Lung (tissue), 11 donors: ENCODE measurements at regions not wholly inside any gene's neighbourhood (a gene's known extent, or its start where the extent isn't known, plus 50 kb on each side); places are given as distances from the start of the nearest gene placed in this dataset.

Experiments
- ATAC-seq: fragments of 200-7000 bp; cut with Tn5 transposase; one replicate; pipeline ENCODE4 v1.9.1; 2020; ENCODE audit warnings: moderate number of reproducible peaks; ENCODE audit not compliant: insufficient read depth, low FRiP score
- DNase-seq, 3 donors: peaks; one replicate each; pipeline ENCODE4 v3.0.0-alpha.2; 2013 to 2017
- H3K27ac ChIP-seq, 2 donors: one replicate each; pipeline ENCODE4 v1.5.1; 2013; ENCODE audit warnings: mild to moderate bottlenecking in 2 of 2, moderate library complexity in 2 of 2, control low read depth in 1 of 2, inconsistent platforms in 1 of 2, low read depth in 1 of 2, low read length in 1 of 2
- H3K27me3 ChIP-seq, 3 donors: one replicate each; pipeline ENCODE4 v1.5.1; 2013; ENCODE audit warnings: low read length in 2 of 3; ENCODE audit not compliant: control insufficient read depth in 3 of 3, insufficient read depth in 3 of 3
- H3K36me3 ChIP-seq, 4 donors: one replicate each; pipeline ENCODE4 v1.5.1; 2013; ENCODE audit warnings: low read length in 4 of 4, mild to moderate bottlenecking in 1 of 4, moderate library complexity in 1 of 4; ENCODE audit not compliant: control insufficient read depth in 4 of 4, insufficient read depth in 4 of 4
- H3K4me1 ChIP-seq, 5 donors: one replicate each; pipeline ENCODE4 v1.5.1; 2013; ENCODE audit warnings: low read length in 5 of 5, mild to moderate bottlenecking in 2 of 5, moderate library complexity in 1 of 5; ENCODE audit not compliant: control insufficient read depth in 5 of 5, insufficient read depth in 5 of 5
- H3K4me3 ChIP-seq: one replicate; pipeline ENCODE4 v1.5.1; 2013; ENCODE audit warnings: mild to moderate bottlenecking, control low read depth, moderate library complexity
- H3K9ac ChIP-seq, 2 donors: one replicate each; pipeline ENCODE4 v1.5.1; 2013; ENCODE audit warnings: low read length in 2 of 2, control low read depth in 1 of 2; ENCODE audit not compliant: insufficient read depth in 1 of 2
- H3K9me3 ChIP-seq, 4 donors: one replicate each; pipeline ENCODE4 v1.5.1; 2013; ENCODE audit warnings: low read length in 3 of 4, mild to moderate bottlenecking in 1 of 4, moderate library complexity in 1 of 4; ENCODE audit not compliant: control insufficient read depth in 4 of 4, insufficient read depth in 3 of 4
- CTCF ChIP-seq: IDR thresholded peaks from 2 replicates; pipeline ENCODE4 v1.5.1; 2012; ENCODE audit warnings: mild to moderate bottlenecking; ENCODE audit errors: control extremely low read depth, extremely low read depth
- WGBS, 2 donors: extraction: QIAGEN DNeasy Blood & Tissue Kit; methylation state at CpG; one replicate each; pipeline ENCODE4 v1.1.7; 2013; 5-methylcytosine and 5-hydroxymethylcytosine counted together
- donor health status: control.
- donor health status: control.
- donor health status: Bipolar disorder and iron deficiency.
- donor health status: healthy.
- donor health status: DM: yes; HTN: yes; CAD: no.

GRCh38 chr17:36818134-36818825 is 119.0 kb upstream of the LHX1 start:
- peaks cover 0 to 2% (median 0%) of the 10 kb centered on the region in 4 donors for H3K9me3 ChIP-seq
- H3K27me3 ChIP-seq, result peaks cover 0 to 39% (median 12%) of the 10 kb centered on the region in 3 donors
- H3K4me3 ChIP-seq, result no peak overlapping the region
- no peaks in the 10 kb centered on the region for H3K36me3 ChIP-seq
- no peak overlapping the region for H3K27ac ChIP-seq
- DNase-seq (no peak), ATAC-seq (no peak)
- no peak for TF ChIP-seq CTCF
- 60 to 83% methylated on average over 9 of the region's 9 CpGs for WGBS, 2 donors
- H3K4me1 ChIP-seq, result no peaks in the 10 kb centered on the region
- H3K9ac ChIP-seq, result no peak overlapping the region

GRCh38 chr17:36823850-36824677 is 113.2 kb upstream of the LHX1 start:
- Histone ChIP-seq H3K36me3 (no peaks in the 10 kb centered on the region), H3K27ac (no peak overlapping the region)
- no peak for TF ChIP-seq CTCF

GRCh38 chr17:36824678-36825101 is 112.6 kb upstream of the LHX1 start:
- ATAC-seq (no peak), DNase-seq (no peak)
- H3K27me3 ChIP-seq, result peaks cover 10 to 14% (median 12%) of the 10 kb centered on the region in 3 donors
- H3K9me3 ChIP-seq, result peaks cover 0 to 8% (median 0%) of the 10 kb centered on the region in 4 donors
- H3K9ac ChIP-seq, result no peak overlapping the region
- no peak overlapping the region for H3K27ac ChIP-seq
- WGBS, 2 donors, result 69 to 85% methylated on average over 5 of the region's 5 CpGs
- TF ChIP-seq CTCF, result no peak
- H3K4me1 ChIP-seq, result peaks cover 0 to 1% (median 0%) of the 10 kb centered on the region in 5 donors
- H3K36me3 ChIP-seq, result no peaks in the 10 kb centered on the region
- H3K4me3 ChIP-seq, result no peak overlapping the region

More at GRCh38 chr17:36823850-36824677, 113.2 kb upstream of the LHX1 start:
- Histone ChIP-seq H3K9ac (no peak overlapping the region), H3K4me1 (peaks cover 0 to 1% (median 0%) of the 10 kb centered on the region in 5 donors), H3K27me3 (peaks cover 10 to 20% (median 12%) of the 10 kb centered on the region in 3 donors), H3K9me3 (peaks cover 0 to 8% (median 0%) of the 10 kb centered on the region in 4 donors), H3K4me3 (no peak overlapping the region)
- ATAC-seq (no peak), DNase-seq (no peak)
- WGBS, 2 donors, result 57 to 68% methylated on average over 12 of the region's 12 CpGs
